Natural killer cell treated with Interleukin-12 subunit alpha and Interleukin-12 subunit beta and Interleukin-15 and Interleukin-18, amount 100 ng/mL, for 72 hours (primary cell): ENCODE measurements at regions not wholly inside any gene's neighbourhood (a gene's known extent, or its start where the extent isn't known, plus 50 kb on each side); places are given as distances from the start of the nearest gene placed in this dataset.

Source experiments
- ATAC-seq, 2 donors: fragments of 150-1000 bp; cut with Tn5 transposase in 1 of 2; sonication (Bioruptor Pico), chemical (Tn5 transposase) in 1 of 2; 2 replicates each; pipeline ENCODE4 v1.10.0; 2021
- DNase-seq: peaks from one replicate; pipeline ENCODE4 v3.0.0; 2022; ENCODE audit warnings: low spot score
- H3K27ac Mint-ChIP-seq, 2 donors: 1 replicate in 1 of 2; 2 replicates in 1 of 2; pipeline ENCODE4 v1.8.0; 2022; ENCODE audit warnings: mixed read lengths in 2 of 2, mild to moderate bottlenecking in 1 of 2, moderate library complexity in 1 of 2
- H3K27me3 Mint-ChIP-seq, 2 donors: 1 replicate in 1 of 2; 2 replicates in 1 of 2; pipeline ENCODE4 v1.8.0; 2022; ENCODE audit warnings: mixed read lengths in 2 of 2
- H3K36me3 Mint-ChIP-seq: one replicate; pipeline ENCODE4 v1.8.0; 2022; ENCODE audit warnings: mixed read lengths
- H3K4me1 Mint-ChIP-seq, 2 donors: 1 replicate in 1 of 2; 2 replicates in 1 of 2; pipeline ENCODE4 v1.8.0; 2022; ENCODE audit warnings: low read depth in 2 of 2, mixed read lengths in 2 of 2, mild to moderate bottlenecking in 1 of 2
- H3K4me3 Mint-ChIP-seq: one replicate; pipeline ENCODE4 v1.8.0; 2022; ENCODE audit warnings: mixed read lengths
- H3K9me3 Mint-ChIP-seq: 2 replicates; pipeline ENCODE4 v1.8.0; 2022; ENCODE audit warnings: mixed read lengths

GRCh38 chr4:10746371-10747171 lies 62.0 kb upstream of the CLNK start:
- peaks cover 3% of the 10 kb centered on the region for H3K9me3 Mint-ChIP-seq
- DNase-seq (no peak), ATAC-seq (no peak)
- H3K27ac Mint-ChIP-seq, result no peak overlapping the region
- no peaks in the 10 kb centered on the region for H3K36me3 Mint-ChIP-seq
- peaks cover 4 to 12% of the 10 kb centered on the region in 2 donors for H3K27me3 Mint-ChIP-seq
- peaks cover 3 to 4% of the 10 kb centered on the region in 2 donors for H3K4me1 Mint-ChIP-seq
- H3K4me3 Mint-ChIP-seq, result no peak overlapping the region

- H3K36me3 Mint-ChIP-seq, result no peaks in the 10 kb centered on the region
- no peak for ATAC-seq
- H3K4me1 Mint-ChIP-seq, result peaks cover 3 to 4% of the 10 kb centered on the region in 2 donors
- no peaks in the 10 kb centered on the region for H3K9me3 Mint-ChIP-seq
- no peak overlapping the region for H3K27ac Mint-ChIP-seq
- H3K4me3 Mint-ChIP-seq, result no peak overlapping the region
- H3K27me3 Mint-ChIP-seq, result peaks cover 4 to 14% of the 10 kb centered on the region in 2 donors
- no peak for DNase-seq
Measured at GRCh38 chr4:10743357-10743756, 58.8 kb upstream of the CLNK start.

- Mint-ChIP-seq H3K4me3 (no peak overlapping the region), H3K4me1 (peaks cover 3 to 7% of the 10 kb centered on the region in 2 donors), H3K27ac (no peak overlapping the region), H3K9me3 (no peaks in the 10 kb centered on the region), H3K27me3 (peaks cover 4 to 14% of the 10 kb centered on the region in 2 donors), H3K36me3 (no peaks in the 10 kb centered on the region)
- DNase-seq (no peak), ATAC-seq (peak; percentile 24 to 55)
Measured at GRCh38 chr4:10741961-10742699, 57.6 kb upstream of the CLNK start.

GRCh38 chr4:10740891-10741620 lies 56.5 kb upstream of the CLNK start:
- no peaks in the 10 kb centered on the region for H3K9me3 Mint-ChIP-seq
- ATAC-seq, result no peak
- H3K36me3 Mint-ChIP-seq, result no peaks in the 10 kb centered on the region
- H3K27me3 Mint-ChIP-seq, result peaks cover 4 to 14% of the 10 kb centered on the region in 2 donors
- no peak overlapping the region for H3K4me3 Mint-ChIP-seq
- peak overlapping the region in 1 of 2 donors; percentile 16 for H3K27ac Mint-ChIP-seq
- no peak for DNase-seq
- H3K4me1 Mint-ChIP-seq, result peaks cover 1 to 5% of the 10 kb centered on the region in 2 donors

GRCh38 chr4:10740251-10740650 lies 55.7 kb upstream of the CLNK start:
- Mint-ChIP-seq H3K27me3 (peaks cover 4 to 14% of the 10 kb centered on the region in 2 donors), H3K4me3 (no peak overlapping the region), H3K4me1 (peaks cover 0 to 4% of the 10 kb centered on the region in 2 donors), H3K36me3 (no peaks in the 10 kb centered on the region), H3K27ac (peak overlapping the region in 1 of 2 donors; percentile 16), H3K9me3 (no peaks in the 10 kb centered on the region)
- ATAC-seq (no peak), DNase-seq (no peak)

- ATAC-seq, result no peak
- Mint-ChIP-seq H3K36me3 (no peaks in the 10 kb centered on the region), H3K4me3 (no peak overlapping the region), H3K9me3 (no peaks in the 10 kb centered on the region), H3K4me1 (peaks cover 0 to 4% of the 10 kb centered on the region in 2 donors), H3K27ac (no peak overlapping the region), H3K27me3 (peaks cover 4 to 14% of the 10 kb centered on the region in 2 donors)
- no peak for DNase-seq
Measured at GRCh38 chr4:10738826-10739489, 54.4 kb upstream of the CLNK start.

- H3K36me3 Mint-ChIP-seq, result no peaks in the 10 kb centered on the region
- no peak for DNase-seq
- H3K4me3 Mint-ChIP-seq, result no peak overlapping the region
- ATAC-seq, result no peak
- no peak overlapping the region for H3K27ac Mint-ChIP-seq
- peaks cover 4 to 14% of the 10 kb centered on the region in 2 donors for H3K27me3 Mint-ChIP-seq
- H3K4me1 Mint-ChIP-seq, result peaks cover 9 to 18% of the 10 kb centered on the region in 2 donors
- H3K9me3 Mint-ChIP-seq, result no peaks in the 10 kb centered on the region
Measured at GRCh38 chr4:10737337-10737736, 52.8 kb upstream of the CLNK start.

GRCh38 chr4:10736895-10737294 lies 52.3 kb upstream of the CLNK start:
- no peak for DNase-seq
- H3K27me3 Mint-ChIP-seq, result peaks cover 4 to 14% of the 10 kb centered on the region in 2 donors

GRCh38 chr4:10736266-10736665 lies 51.7 kb upstream of the CLNK start:
- Mint-ChIP-seq H3K27ac (no peak overlapping the region), H3K4me1 (peaks cover 19 to 28% of the 10 kb centered on the region in 2 donors), H3K36me3 (no peaks in the 10 kb centered on the region), H3K4me3 (no peak overlapping the region), H3K27me3 (peaks cover 4 to 14% of the 10 kb centered on the region in 2 donors), H3K9me3 (no peaks in the 10 kb centered on the region)
- DNase-seq, result no peak
- no peak for ATAC-seq

More at GRCh38 chr4:10736895-10737294, 52.3 kb upstream of the CLNK start:
- ATAC-seq, result no peak
- Mint-ChIP-seq H3K4me3 (no peak overlapping the region), H3K4me1 (peaks cover 13 to 22% of the 10 kb centered on the region in 2 donors), H3K9me3 (no peaks in the 10 kb centered on the region), H3K36me3 (no peaks in the 10 kb centered on the region), H3K27ac (no peak overlapping the region)

GRCh38 chr4:10734697-10735096 lies 50.1 kb upstream of the CLNK start:
- DNase-seq, result no peak
- Mint-ChIP-seq H3K27me3 (peaks cover 4 to 6% of the 10 kb centered on the region in 2 donors), H3K36me3 (no peaks in the 10 kb centered on the region), H3K27ac (no peak overlapping the region), H3K4me1 (peaks cover 30 to 43% of the 10 kb centered on the region in 2 donors), H3K9me3 (peaks cover 6% of the 10 kb centered on the region), H3K4me3 (no peak overlapping the region)
- no peak for ATAC-seq
